ENCODE measurements at regions not wholly inside any gene's neighbourhood (a gene's known extent, or its start where the extent isn't known, plus 50 kb on each side); places are given as distances from the start of the nearest gene placed in this dataset.
"Not testable (repeated sequence)": the region's sequence is repeated elsewhere in the genome, so short reads cannot be mapped to it uniquely, and the experiment has no call there.

GRCh38 chr2:16725549-16725948 lies 59.9 kb upstream of the CYRIA start:
- Histone ChIP-seq H3K36me3 (no peaks in the 10 kb centered on the region), H3K9me3 (no peaks in the 10 kb centered on the region), H3K4me1 (peaks cover 0 to 21% (median 2%) of the 10 kb centered on the region in 4 donors), H3K27me3 (no peaks in the 10 kb centered on the region), H3K27ac (no peak overlapping the region), H3K4me3 (no peak overlapping the region)
- TF ChIP-seq, protein P1, sequence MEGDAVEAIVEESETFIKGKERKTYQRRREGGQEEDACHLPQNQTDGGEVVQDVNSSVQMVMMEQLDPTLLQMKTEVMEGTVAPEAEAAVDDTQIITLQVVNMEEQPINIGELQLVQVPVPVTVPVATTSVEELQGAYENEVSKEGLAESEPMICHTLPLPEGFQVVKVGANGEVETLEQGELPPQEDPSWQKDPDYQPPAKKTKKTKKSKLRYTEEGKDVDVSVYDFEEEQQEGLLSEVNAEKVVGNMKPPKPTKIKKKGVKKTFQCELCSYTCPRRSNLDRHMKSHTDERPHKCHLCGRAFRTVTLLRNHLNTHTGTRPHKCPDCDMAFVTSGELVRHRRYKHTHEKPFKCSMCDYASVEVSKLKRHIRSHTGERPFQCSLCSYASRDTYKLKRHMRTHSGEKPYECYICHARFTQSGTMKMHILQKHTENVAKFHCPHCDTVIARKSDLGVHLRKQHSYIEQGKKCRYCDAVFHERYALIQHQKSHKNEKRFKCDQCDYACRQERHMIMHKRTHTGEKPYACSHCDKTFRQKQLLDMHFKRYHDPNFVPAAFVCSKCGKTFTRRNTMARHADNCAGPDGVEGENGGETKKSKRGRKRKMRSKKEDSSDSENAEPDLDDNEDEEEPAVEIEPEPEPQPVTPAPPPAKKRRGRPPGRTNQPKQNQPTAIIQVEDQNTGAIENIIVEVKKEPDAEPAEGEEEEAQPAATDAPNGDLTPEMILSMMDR (IDR thresholded peaks at IDR 0.05): no peak
- no peak for TF ChIP-seq POLR2A (IDR thresholded peaks at IDR 0.05)
- TF ChIP-seq POLR2AphosphoS5 (IDR thresholded peaks at IDR 0.05): no peak
- TF ChIP-seq EP300 (IDR thresholded peaks at IDR 0.05): no peak
- intact Hi-C loops (cut with DNase I; ENCODE audit: low total_unique reads): no loop called here
- 64 to 76% (median 71%) methylated on average over 9 of the region's 9 CpGs for WGBS, 5 donors
- DNase-seq: no peak

DNA sequence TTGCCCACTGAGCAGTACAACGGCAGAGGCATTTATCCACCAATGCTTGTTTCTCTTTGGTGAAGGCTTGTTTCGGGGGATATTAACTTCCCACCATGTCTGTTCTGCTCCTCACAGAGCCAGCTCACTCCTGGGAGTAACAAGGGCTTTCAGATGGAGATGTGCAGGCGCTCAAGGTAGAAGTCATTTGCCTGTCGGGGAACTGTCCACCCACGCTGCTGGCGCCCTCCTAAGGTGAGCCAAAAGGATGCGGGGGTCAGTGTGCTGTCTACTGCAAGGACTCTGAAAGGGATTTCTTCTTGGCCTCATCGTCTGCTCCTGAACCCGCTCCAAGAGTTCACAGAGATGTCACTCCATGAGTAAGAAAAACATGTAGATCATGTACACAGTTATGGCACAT lies 57.0 kb upstream of the CYRIA start:
- Histone ChIP-seq H3K4me1 (peaks cover 0 to 24% (median 4%) of the 10 kb centered on the region in 4 donors), H3K9me3 (no peaks in the 10 kb centered on the region), H3K36me3 (no peaks in the 10 kb centered on the region), H3K27ac (no peak overlapping the region), H3K4me3 (no peak overlapping the region), H3K27me3 (no peaks in the 10 kb centered on the region)
- TF ChIP-seq, protein P1 (IDR thresholded peaks at IDR 0.05): no peak
- no peak for DNase-seq
- 54 to 66% (median 59%) methylated on average over 9 of the region's 9 CpGs for WGBS, 5 donors
- intact Hi-C loops (cut with DNase I; ENCODE audit: low total_unique reads): no loop called here

GRCh38 chr2:16722126-16722525 lies 56.5 kb upstream of the CYRIA start:
- WGBS, 5 donors: 68 to 86% (median 78%) methylated on average over 1 of the region's 1 CpG
- Histone ChIP-seq H3K36me3 (no peaks in the 10 kb centered on the region), H3K4me3 (no peak overlapping the region), H3K9me3 (no peaks in the 10 kb centered on the region), H3K27me3 (no peaks in the 10 kb centered on the region), H3K4me1 (peaks cover 0 to 18% (median 6%) of the 10 kb centered on the region in 4 donors), H3K27ac (no peak overlapping the region)
- TF ChIP-seq POLR2AphosphoS5 (IDR thresholded peaks at IDR 0.05): no peak
- TF ChIP-seq POLR2A (IDR thresholded peaks at IDR 0.05): no peak
- TF ChIP-seq, protein P1 (IDR thresholded peaks at IDR 0.05): no peak
- no peak for TF ChIP-seq EP300 (IDR thresholded peaks at IDR 0.05)
- no peak for DNase-seq
- intact Hi-C loops (cut with DNase I; ENCODE audit: low total_unique reads): no loop called here

DNA sequence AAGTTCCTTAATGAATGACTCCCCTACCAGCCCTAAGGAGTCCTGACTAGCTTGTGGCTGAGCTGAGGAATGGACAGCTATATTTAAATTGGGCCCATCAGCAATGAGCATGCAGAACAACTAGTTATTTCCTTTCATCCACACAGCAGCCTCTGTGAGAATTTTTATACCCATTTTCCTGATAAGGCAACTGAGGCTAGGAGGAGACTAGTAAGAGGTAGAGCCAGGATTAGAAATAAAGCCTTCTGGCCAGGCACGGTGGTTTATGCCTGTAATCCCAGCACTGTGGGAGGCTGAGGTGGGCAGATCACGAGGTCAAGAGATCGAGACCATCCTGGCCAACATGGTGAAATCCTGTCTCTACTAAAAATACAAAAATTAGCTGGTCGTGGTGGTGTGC lies 55.9 kb upstream of the CYRIA start:
- H3K9me3 ChIP-seq; H3K27me3 ChIP-seq; H3K4me3 ChIP-seq; H3K27ac ChIP-seq; H3K36me3 ChIP-seq; intact Hi-C loops (cut with DNase I; ENCODE audit: low total_unique reads); DNase-seq: not testable (repeated sequence)
- 84 to 89% (median 87%) methylated on average over 4 of the region's 4 CpGs for WGBS, 5 donors
- peaks cover 0 to 13% (median 6%) of the 10 kb centered on the region in 4 donors for H3K4me1 ChIP-seq

GRCh38 chr2:16720737-16721136 lies 55.1 kb upstream of the CYRIA start:
- H3K36me3 ChIP-seq; intact Hi-C loops (cut with DNase I; ENCODE audit: low total_unique reads); DNase-seq; H3K9me3 ChIP-seq; H3K27ac ChIP-seq; H3K27me3 ChIP-seq; H3K4me3 ChIP-seq: not testable (repeated sequence)
- peaks cover 0 to 13% (median 6%) of the 10 kb centered on the region in 4 donors for H3K4me1 ChIP-seq
- WGBS, 5 donors: 77 to 94% (median 87%) methylated on average over 3 of the region's 3 CpGs

GRCh38 chr2:16719485-16719808 lies 53.8 kb upstream of the CYRIA start:
- H3K27me3 ChIP-seq: no peaks in the 10 kb centered on the region
- H3K4me1 ChIP-seq: peaks cover 0 to 13% (median 6%) of the 10 kb centered on the region in 4 donors
- DNase-seq: no peak
- no peaks in the 10 kb centered on the region for H3K9me3 ChIP-seq
- H3K27ac ChIP-seq: no peak overlapping the region
- WGBS, 5 donors: 41 to 73% (median 52%) methylated on average over 3 of the region's 3 CpGs
- H3K36me3 ChIP-seq: no peaks in the 10 kb centered on the region
- TF ChIP-seq EP300 (IDR thresholded peaks at IDR 0.05): no peak
- no peak for TF ChIP-seq POLR2A (IDR thresholded peaks at IDR 0.05)
- no peak for TF ChIP-seq POLR2AphosphoS5 (IDR thresholded peaks at IDR 0.05)
- TF ChIP-seq, protein P1 (IDR thresholded peaks at IDR 0.05): no peak
- no peak overlapping the region for H3K4me3 ChIP-seq
- intact Hi-C loops (cut with DNase I; ENCODE audit: low total_unique reads): no loop called here

All from stomach (tissue), 8 donors.